ENCODE measurements at regions not wholly inside any gene's neighbourhood (a gene's known extent, or its start where the extent isn't known, plus 50 kb on each side); places are given as distances from the start of the nearest gene placed in this dataset.
"Not testable (repeated sequence)": the region's sequence is repeated elsewhere in the genome, so short reads cannot be mapped to it uniquely, and the experiment has no call there.

GRCh38 chr2:13770279-13770678 is 862.2 kb upstream of the LRATD1 start:
- DNase-seq = no peak

- DNase-seq = no peak
Observed at GRCh38 chr2:13779996-13780395, 852.5 kb upstream of the LRATD1 start.

- no peak for DNase-seq
Observed at GRCh38 chr2:13791019-13791547, 841.4 kb upstream of the LRATD1 start.

- no peak for DNase-seq
Observed at GRCh38 chr2:13806539-13806938, 826.0 kb upstream of the LRATD1 start.

GRCh38 chr2:13813236-13813635 is 819.3 kb upstream of the LRATD1 start:
- DNase-seq = no peak

GRCh38 chr2:13818002-13818401 is 814.5 kb upstream of the LRATD1 start:
- no peak for DNase-seq

- no peak for DNase-seq
Observed at GRCh38 chr2:13819896-13820295, 812.6 kb upstream of the LRATD1 start.

GRCh38 chr2:13821255-13821880 is 811.1 kb upstream of the LRATD1 start:
- no peak for DNase-seq

GRCh38 chr2:13822365-13822764 is 810.2 kb upstream of the LRATD1 start:
- no peak for DNase-seq

GRCh38 chr2:13826314-13826853 is 806.1 kb upstream of the LRATD1 start:
- DNase-seq = no peak

- no peak for DNase-seq
Observed at GRCh38 chr2:13858626-13859025, 773.9 kb upstream of the LRATD1 start.

- DNase-seq = not testable (repeated sequence)
Observed at GRCh38 chr2:13868275-13868674, 764.2 kb upstream of the LRATD1 start.

GRCh38 chr2:13876491-13877037 is 756.0 kb upstream of the LRATD1 start:
- no peak for DNase-seq

GRCh38 chr2:13877571-13877970 is 754.9 kb upstream of the LRATD1 start:
- DNase-seq = no peak

GRCh38 chr2:13884291-13884976 is 748.1 kb upstream of the LRATD1 start:
- no peak for DNase-seq

- DNase-seq = no peak
Observed at GRCh38 chr2:13901526-13901925, 731.0 kb upstream of the LRATD1 start.

GRCh38 chr2:13905831-13906230 is 726.7 kb upstream of the LRATD1 start:
- no peak for DNase-seq

- no peak for DNase-seq
Observed at GRCh38 chr2:13916066-13916465, 716.5 kb upstream of the LRATD1 start.

GRCh38 chr2:13917958-13918357 is 714.6 kb upstream of the LRATD1 start:
- DNase-seq = no peak

- DNase-seq = no peak
Observed at GRCh38 chr2:13919981-13920382, 712.5 kb upstream of the LRATD1 start.

- DNase-seq = no peak
Observed at GRCh38 chr2:13921245-13921644, 711.3 kb upstream of the LRATD1 start.

GRCh38 chr2:13923823-13924222 is 708.7 kb upstream of the LRATD1 start:
- DNase-seq = no peak

- no peak for DNase-seq
Observed at GRCh38 chr2:13942111-13942510, 690.4 kb upstream of the LRATD1 start.

- DNase-seq = no peak
Observed at GRCh38 chr2:13950761-13951160, 681.8 kb upstream of the LRATD1 start.
